ENCODE measurements at regions not wholly inside any gene's neighbourhood (a gene's known extent, or its start where the extent isn't known, plus 50 kb on each side); places are given as distances from the start of the nearest gene placed in this dataset.

- TF ChIP-seq, protein P1, sequence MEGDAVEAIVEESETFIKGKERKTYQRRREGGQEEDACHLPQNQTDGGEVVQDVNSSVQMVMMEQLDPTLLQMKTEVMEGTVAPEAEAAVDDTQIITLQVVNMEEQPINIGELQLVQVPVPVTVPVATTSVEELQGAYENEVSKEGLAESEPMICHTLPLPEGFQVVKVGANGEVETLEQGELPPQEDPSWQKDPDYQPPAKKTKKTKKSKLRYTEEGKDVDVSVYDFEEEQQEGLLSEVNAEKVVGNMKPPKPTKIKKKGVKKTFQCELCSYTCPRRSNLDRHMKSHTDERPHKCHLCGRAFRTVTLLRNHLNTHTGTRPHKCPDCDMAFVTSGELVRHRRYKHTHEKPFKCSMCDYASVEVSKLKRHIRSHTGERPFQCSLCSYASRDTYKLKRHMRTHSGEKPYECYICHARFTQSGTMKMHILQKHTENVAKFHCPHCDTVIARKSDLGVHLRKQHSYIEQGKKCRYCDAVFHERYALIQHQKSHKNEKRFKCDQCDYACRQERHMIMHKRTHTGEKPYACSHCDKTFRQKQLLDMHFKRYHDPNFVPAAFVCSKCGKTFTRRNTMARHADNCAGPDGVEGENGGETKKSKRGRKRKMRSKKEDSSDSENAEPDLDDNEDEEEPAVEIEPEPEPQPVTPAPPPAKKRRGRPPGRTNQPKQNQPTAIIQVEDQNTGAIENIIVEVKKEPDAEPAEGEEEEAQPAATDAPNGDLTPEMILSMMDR (conservative IDR thresholded peaks at IDR 0.05) = no peak
- H3K27ac ChIP-seq = no peak overlapping the region
These were observed 717.5 kb upstream of the LRRN3 start for GRCh38 chr7:110373416-110373815.

GRCh38 chr7:110373859-110374258 lies 717.1 kb upstream of the LRRN3 start:
- H3K27ac ChIP-seq = no peak overlapping the region
- TF ChIP-seq, protein P1 (conservative IDR thresholded peaks at IDR 0.05) = no peak

GRCh38 chr7:110375068-110375467 lies 715.9 kb upstream of the LRRN3 start:
- TF ChIP-seq, protein P1 (conservative IDR thresholded peaks at IDR 0.05) = no peak
- no peak overlapping the region for H3K27ac ChIP-seq

DNA sequence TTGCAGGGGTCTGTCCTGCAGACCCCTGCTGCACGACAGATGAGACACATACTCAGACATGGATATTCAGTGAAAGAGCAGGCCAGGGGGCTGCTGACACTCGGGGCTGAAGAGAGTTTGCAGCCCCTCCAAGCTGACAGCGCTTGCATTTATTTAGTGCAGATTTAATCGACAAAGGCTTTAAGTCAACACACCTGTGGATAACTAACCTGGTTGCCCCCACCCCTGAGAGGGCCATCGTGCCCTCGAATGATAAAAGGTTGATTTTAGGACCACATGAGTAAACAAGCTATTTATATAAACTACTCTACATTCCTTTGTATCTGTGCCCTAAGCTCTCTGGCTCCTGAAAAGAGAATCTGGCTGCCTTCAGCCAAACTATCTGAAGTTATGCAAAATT lies 708.2 kb upstream of the LRRN3 start:
- no peak overlapping the region for H3K27ac ChIP-seq
- TF ChIP-seq, protein P1 (conservative IDR thresholded peaks at IDR 0.05) = no peak

GRCh38 chr7:110386006-110386405 lies 704.9 kb upstream of the LRRN3 start:
- TF ChIP-seq, protein P1 (conservative IDR thresholded peaks at IDR 0.05) = no peak
- no peak overlapping the region for H3K27ac ChIP-seq

DNA sequence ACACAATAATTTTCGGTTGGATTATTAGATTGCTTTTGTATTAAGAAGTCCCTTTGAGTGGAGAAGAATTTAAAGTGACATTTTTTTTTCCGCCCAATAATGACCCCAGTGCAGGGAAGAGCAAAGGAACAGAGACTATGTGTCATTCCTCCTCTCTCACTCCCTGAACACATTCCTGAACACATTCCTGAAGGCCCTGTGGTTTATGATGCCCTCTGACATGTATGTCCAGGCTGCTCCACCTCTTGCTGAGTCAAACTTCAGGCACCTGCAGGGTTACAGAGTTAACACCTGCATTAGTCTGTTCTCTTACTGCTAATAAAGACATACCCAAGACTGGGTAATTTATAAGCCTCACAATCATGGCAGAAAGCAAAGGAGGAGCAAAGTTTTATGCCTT lies 704.0 kb upstream of the LRRN3 start:
- no peak overlapping the region for H3K27ac ChIP-seq
- TF ChIP-seq, protein P1 (conservative IDR thresholded peaks at IDR 0.05) = no peak

GRCh38 chr7:110387689-110388088 lies 703.2 kb upstream of the LRRN3 start:
- no peak overlapping the region for H3K27ac ChIP-seq
- TF ChIP-seq, protein P1 (conservative IDR thresholded peaks at IDR 0.05) = no peak

DNA sequence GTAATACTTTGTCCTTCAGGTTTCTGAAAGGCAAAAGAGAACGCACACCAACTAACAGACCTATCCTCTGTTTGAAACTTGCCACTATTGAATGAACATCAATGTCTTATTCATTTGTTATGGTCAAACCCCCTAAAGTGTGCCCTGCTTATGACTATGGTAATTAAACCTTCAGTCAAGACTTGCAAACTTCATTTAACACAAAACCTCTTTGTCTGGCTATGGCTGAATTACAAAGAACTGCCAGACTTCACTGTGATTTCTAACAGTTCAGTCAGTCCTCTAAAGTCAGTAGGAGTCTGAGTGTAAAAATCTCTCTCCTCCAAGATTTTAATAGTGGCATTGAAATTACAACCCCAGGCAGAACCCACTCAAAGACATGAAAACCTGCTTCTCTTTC lies 702.5 kb upstream of the LRRN3 start:
- TF ChIP-seq, protein P1 (conservative IDR thresholded peaks at IDR 0.05) = no peak
- no peak overlapping the region for H3K27ac ChIP-seq

Data from VCaP (cell line).